Inferior parietal cortex (tissue), 1 donor: ENCODE measurements at regions not wholly inside any gene's neighbourhood (a gene's known extent, or its start where the extent isn't known, plus 50 kb on each side); places are given as distances from the start of the nearest gene placed in this dataset.

Experiments used
- DNase-seq: peaks from one replicate; pipeline ENCODE4 v3.0.0-alpha.2; 2016; ENCODE audit errors: extremely low spot score

DNA sequence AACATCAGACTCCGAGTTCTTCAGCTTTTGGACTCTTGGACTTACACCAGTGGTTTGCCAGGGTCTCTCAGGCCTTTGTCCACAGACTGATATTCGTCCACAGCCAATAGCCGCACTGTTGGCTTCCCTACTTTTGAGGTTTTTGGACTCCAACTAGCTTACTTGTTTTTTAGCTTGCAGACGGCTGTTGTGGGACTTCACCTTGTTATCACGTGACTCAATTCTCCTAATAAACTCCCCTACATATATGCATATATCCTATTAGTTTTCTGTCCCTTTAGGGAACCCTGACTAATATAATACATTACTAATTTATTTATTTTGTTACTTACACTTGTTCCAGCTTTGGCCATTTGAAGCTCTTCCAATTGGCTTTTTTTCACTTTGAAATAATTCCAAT lies 311.3 kb downstream of the BMP2 start:
- DNase-seq, result no peak

- DNase-seq, result no peak
Observed at GRCh38 chr20:7080472-7080871, 313.0 kb downstream of the BMP2 start.

DNA sequence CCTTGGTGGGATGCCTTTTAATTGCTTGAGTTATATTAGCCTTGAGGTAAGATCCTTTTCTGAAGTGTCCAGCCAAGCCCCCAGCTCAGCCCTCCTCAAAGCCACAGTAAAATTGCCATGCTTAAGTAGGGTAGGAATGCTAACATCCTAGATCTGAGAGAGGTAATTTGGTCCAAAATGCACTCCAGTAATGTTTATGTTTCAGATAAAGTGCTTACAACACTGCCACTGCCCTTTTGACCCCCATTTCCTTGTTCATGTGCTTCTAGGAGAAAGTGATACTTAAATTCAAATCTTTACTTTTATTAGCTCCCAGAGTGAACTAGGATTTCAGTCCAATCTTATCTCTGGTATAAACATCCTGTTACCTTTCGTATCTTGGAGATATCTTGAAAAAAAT lies 318.0 kb downstream of the BMP2 start:
- DNase-seq, result no peak

- DNase-seq, result no peak
Observed at GRCh38 chr20:7087803-7088202, 320.3 kb downstream of the BMP2 start.

DNA sequence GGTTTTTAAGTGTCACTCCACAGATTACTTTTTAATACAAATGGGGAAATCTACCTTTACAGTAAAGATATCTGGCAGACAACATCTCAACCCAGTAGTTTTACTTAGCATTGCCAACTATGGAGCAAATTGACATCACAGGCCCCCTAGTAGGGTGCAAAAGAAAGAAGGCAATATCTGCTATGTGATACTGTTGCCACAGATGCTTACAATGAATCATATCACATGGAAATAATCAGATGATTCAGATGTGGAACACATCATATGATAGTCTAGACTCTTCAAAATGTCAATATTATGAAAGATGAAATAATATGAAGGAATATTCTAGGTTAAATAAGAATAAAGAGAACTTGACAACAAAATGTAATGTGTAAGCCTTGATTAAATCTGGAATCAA lies 322.5 kb downstream of the BMP2 start:
- no peak for DNase-seq

DNA sequence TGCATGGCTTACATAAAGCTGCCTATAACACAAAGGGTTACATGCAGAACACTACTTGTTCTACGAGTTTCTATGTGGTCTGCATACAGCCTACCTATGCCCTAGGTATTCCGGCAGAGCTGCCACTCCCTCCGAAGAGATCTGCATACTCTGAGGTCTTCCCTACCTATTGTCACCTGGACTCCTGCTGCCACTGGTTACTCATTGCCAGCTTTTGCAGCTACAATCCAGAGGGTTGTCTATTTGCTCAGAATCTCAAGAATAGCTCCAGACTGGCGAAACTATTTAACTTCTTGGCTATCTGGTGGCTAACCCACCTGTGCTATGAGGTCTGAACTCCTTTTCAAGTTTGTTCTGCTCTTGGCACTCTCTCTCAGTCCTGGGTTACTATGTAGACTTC lies 323.3 kb downstream of the BMP2 start:
- DNase-seq, result no peak

- no peak for DNase-seq
Observed at GRCh38 chr20:7091655-7092054, 324.2 kb downstream of the BMP2 start.

DNA sequence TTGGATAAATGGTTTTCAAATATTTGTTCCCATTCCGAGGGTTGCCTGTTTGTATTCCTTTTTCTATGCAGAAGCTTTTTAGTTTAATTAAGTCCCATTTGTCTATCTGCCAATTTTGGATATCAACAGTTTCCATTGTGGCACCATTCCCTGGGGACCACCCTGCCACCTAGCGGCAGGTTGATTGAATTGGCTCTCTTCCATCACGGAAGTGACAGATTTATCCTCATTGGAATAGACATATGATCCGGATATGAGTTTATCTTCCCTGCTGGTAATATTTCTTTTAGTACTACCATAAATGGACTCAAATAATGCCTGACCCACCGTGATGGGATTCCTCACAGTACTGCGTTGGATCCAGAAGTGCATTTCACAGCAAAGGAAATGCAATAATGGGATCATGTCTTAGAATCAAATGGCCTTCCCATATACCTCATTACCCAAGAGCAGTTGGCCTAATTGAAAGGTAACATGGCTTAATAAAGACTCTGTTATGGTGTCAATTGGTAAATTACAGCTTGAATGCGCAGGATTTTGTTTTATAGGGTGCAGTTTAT lies 327.0 kb downstream of the BMP2 start:
- peak; percentile 44 for DNase-seq

- no peak for DNase-seq
Observed at GRCh38 chr20:7106910-7107309, 339.4 kb downstream of the BMP2 start.

- DNase-seq, result no peak
Observed at GRCh38 chr20:7108929-7109328, 341.4 kb downstream of the BMP2 start.

DNA sequence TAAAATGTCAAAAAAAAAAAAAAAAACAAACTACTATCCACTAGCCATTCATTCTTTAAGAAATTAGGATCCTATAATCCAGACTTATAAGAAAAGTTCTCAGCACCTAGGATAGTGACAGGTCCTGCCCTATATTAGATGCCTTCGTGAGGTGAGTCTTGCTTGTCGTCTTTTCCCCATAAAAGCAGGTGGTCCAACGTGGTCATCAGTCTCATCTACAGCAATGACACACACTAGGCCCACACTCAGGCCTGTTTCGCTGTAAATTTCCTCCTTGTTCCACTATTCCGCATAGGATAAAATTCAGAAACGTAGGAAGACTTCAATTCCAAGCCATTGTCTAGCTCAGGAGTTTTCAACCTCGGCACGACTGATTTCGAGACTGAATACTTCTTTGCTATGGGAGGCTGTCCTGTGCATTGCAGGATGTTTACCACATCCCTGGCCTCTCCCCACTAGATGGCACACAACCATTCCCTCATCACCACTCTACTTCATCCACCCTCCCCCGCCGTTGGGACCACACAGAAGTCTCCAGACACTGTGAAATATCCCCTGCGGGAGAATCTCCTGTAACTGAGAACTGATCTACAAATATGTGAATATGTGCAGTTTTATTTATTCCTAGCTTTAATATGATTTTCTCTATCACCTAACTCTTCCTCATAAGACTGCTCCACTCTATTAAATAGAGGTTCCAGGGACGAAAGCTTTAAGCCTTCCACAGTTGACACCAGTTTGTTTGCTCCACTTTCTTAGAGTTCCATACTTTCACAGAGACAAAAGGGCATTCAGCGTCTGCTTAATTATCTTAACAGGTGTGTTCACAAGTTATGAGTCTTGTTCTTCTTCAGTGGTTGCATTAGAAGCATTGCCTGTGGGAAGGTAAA lies 346.3 kb downstream of the BMP2 start:
- peak; percentile 20 for DNase-seq

DNA sequence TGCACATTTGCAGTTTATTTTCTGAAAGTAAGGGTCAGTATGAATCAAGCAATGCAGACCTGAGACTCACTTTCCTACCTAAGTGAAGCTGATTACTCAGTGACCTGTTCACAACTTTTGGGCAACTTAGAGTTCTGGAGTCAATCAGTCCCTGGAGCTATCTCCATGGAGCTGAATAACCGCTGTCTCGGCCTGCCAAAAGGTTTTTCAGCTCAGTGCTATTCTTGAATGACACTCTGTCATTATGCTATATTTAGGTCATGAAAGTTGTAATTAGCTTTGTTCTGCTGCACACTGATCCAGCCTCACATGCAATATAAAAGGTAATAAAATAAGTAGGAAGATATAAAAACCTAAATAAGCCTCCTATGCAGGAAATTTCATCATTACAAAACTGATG lies 356.0 kb downstream of the BMP2 start:
- DNase-seq, result no peak

DNA sequence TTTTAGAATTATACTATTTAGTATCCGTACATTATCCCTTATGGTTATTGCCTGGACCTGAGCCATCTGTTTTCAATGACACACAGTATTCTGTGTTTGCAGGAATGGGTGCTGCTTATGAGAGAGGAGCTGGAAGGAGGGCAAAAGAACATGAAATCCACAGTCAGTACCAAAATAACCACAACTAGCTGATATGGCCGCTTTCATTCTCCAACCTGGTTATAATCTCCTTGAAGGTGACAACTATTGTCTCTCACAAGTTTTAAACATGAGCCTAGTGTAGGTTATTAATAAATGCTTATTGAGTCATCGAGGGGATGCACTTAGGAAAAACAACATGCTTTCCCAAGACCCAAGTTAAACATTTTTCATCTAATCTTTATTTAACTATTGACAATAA lies 356.6 kb downstream of the BMP2 start:
- no peak for DNase-seq

DNA sequence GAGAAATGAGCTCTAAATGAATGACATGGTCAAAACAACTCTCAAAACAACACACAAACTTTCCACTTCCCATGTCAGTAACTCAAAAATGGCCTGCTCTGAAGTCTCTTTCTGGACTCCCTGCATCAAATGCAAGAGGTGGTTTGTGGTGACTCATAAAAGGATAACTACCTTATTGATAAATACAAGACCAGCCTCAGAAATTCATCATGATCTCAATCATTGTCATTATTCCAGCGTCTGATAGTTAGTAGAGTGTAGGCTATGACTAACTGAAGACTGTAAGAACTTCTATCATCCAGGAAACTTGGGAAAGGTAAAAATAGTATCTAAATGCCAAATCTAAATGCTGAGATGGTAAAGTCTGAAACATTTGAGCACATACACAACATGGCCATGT lies 369.4 kb downstream of the BMP2 start:
- no peak for DNase-seq

DNA sequence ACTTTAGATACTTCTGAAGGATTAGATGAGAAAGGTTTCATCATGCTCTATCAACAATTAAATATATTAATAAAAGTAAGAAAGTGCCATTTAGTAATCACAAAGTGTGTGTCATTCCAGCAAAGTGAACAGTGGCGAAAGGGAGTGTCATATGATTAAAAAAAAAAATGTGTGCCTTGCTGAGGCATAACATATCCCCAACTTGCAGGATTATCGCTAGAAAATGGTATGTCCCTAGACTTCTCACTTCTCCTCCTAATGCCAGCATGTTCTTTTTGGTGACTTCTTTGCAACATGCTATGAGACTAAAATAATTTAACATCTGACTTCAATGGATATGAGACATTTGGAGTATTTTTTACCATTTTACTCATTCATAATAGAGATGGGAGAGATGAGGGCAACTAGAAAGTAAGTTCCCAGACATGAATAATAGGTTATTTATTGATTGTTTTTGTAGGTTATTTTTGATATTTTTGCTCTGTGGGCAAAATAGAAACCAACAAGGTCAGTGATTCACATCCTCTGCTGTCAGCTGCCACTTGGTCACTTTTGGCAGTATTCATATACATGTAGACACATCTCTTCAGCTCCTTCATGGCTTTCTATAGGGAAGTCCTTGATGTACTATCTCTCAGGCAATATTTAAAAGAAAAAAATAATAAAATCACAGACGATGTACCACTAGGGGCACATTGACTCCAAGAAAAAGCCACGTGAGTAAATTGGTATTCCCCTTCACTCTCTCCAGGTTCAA lies 370.1 kb downstream of the BMP2 start:
- DNase-seq, result no peak

DNA sequence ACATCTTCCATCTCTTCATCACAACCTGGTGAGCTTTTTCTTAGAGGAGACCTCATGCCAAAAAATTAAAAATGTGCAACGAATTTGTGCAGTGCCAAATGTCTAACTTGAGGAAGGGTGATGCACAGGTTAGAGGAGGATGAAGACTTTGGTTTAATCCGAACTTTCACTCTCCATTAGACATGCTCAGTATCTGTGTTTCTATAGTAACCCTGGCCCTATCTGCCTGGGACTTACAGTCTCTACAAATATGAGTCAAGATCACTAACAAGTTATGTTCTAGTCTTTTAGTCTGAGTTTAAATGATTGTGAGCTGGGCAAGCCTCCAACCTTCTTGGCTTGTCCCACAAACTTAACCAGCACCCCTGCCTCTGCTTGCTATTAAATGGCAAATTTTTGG lies 377.0 kb downstream of the BMP2 start:
- no peak for DNase-seq

DNA sequence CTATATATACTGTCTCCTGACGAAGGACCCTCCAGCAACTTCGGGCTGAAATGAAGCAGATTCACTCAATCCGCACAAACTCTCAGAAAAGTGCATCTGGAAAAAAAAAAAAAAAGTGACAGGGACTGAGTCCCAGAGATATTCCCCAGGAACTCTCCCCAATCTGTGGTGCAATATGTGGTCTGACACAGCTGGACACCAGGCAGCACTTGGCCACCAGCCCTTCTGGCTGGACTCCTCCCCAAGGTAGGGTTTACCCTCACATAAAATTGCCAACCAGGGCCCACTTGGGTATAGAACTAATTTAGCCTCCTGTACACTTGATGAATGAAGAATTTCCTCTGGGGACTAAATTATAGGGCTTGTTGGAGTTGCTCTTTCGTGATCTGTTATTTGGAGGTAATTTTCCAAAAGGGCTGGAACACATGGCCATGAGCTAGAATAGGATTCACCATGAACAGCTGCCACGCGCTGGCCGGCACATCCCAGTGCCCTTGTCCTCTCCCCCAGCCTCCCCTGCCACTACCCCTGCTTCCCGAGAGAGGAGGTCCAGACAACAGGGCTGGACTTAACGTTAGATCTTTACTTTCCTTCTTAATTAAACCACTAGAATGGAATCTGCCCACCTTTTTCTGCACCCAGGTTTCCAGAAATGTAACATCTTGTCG lies 379.2 kb downstream of the BMP2 start:
- DNase-seq, result no peak

- DNase-seq, result no peak
Observed at GRCh38 chr20:7147220-7147601, 379.7 kb downstream of the BMP2 start.

DNA sequence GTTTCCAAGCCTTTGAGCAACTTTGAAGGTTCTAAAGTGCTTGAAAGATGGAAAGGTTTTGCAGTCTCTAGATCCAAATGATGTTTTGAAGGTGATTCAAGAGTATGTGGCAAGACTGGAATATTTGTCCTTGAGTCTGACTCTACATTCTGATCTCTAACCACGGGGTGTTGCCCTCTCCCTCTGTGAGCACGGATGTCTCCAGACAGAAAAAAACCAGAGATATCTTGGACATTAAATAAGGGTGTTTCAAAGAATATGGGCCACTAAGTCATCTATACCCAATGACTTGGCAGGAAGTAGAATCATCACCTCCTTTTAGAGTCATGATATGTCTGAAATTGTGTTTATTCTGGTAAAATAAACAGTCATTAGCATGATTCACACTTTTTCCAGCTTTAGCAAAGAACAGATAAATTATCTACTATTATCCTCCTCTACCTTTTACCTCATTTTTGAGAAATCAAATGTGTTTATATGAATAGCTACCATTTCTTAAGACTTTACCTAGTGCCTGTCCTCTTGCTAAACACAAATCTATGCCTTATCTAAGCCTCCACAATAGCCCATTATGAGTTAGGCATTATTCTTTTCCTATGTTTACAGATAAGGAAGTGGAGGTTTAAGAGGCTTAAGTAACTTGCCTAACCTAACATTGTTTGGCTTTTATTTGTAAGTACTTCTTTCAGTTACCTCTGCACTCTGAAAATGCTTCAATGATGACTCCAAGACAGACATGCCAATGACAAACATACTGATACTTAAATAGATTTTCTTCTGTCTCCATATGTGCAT lies 384.4 kb downstream of the BMP2 start:
- no peak for DNase-seq

- DNase-seq, result no peak
Observed at GRCh38 chr20:7155282-7155681, 387.8 kb downstream of the BMP2 start.

DNA sequence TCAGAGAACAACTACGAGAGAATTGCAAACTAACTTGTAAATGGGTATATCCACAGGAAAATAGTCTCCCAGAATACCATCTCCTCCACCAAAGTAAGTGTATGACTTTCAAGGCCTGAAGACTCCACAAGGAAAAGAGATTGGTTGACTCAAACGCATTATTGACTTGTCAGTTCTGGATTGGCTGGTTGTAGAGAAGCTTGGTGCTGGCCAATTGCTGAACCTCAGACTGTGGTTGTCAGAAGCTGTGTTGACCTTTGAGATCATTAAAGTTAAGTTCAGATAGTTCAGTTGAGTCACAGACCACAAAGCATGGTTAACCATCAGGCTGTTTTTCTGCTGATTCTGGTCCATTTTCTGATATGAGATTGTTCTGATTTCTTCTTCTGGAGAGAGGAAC lies 388.3 kb downstream of the BMP2 start:
- no peak for DNase-seq

- no peak for DNase-seq
Observed at GRCh38 chr20:7159903-7160302, 392.4 kb downstream of the BMP2 start.
